ENCODE measurements at regions not wholly inside any gene's neighbourhood (a gene's known extent, or its start where the extent isn't known, plus 50 kb on each side); places are given as distances from the start of the nearest gene placed in this dataset.

- POLR2A ChIA-PET (ENCODE audit: low non-redundant PET): no interaction called here
- Histone ChIP-seq H3K4me1 (ENCODE audit: insufficient read depth, low read length, poor library complexity, severe bottlenecking) (peaks cover 9% of the 10 kb centered on the region), H3K27me3 (replicated peaks; ENCODE audit: insufficient read depth, low read depth, low read length, poor library complexity) (no peaks in the 10 kb centered on the region), H3K4me3 (ENCODE audit: low read depth, low read length, poor library complexity, severe bottlenecking) (no peak overlapping the region), H3K27ac (ENCODE audit: low read depth, low read length, poor library complexity, severe bottlenecking) (no peak overlapping the region), H3K36me3 (ENCODE audit: insufficient read depth, low read length, poor library complexity, severe bottlenecking) (no peaks in the 10 kb centered on the region), H3K9me3 (ENCODE audit: low read depth, low read length, poor library complexity, severe bottlenecking) (no peaks in the 10 kb centered on the region)
- intact Hi-C loops (cut with micrococcal nuclease; ENCODE audit: unreplicated experiment): no loop called here
- TF ChIP-seq CTCF (conservative IDR thresholded peaks at IDR 0.05; ENCODE audit: low read depth, low read length) (no peak), EZH2 (IDR thresholded peaks at IDR 0.05; ENCODE audit: borderline replicate concordance, low read depth, low read length, poor library complexity, severe bottlenecking) (no peak)
- peak; percentile 19 for DNase-seq (ENCODE audit: low spot score)
- CTCF ChIA-PET: no interaction called here
- no TSS peak for BruUV-seq (replicated peaks)
These were observed 146.7 kb upstream of the TAB2 start for GRCh38 chr6:149170564-149171452.

GRCh38 chr6:149173222-149173621 lies 144.3 kb upstream of the TAB2 start:
- intact Hi-C loops (cut with micrococcal nuclease; ENCODE audit: unreplicated experiment): no loop called here
- no peak overlapping the region for H3K4me3 ChIP-seq (ENCODE audit: low read depth, low read length, poor library complexity, severe bottlenecking)
- H3K36me3 ChIP-seq (ENCODE audit: insufficient read depth, low read length, poor library complexity, severe bottlenecking): no peaks in the 10 kb centered on the region
- H3K9me3 ChIP-seq (ENCODE audit: low read depth, low read length, poor library complexity, severe bottlenecking): no peaks in the 10 kb centered on the region
- DNase-seq (ENCODE audit: low spot score): no peak
- CTCF ChIA-PET: no interaction called here
- POLR2A ChIA-PET (ENCODE audit: low non-redundant PET): no interaction called here
- TF ChIP-seq EZH2 (IDR thresholded peaks at IDR 0.05; ENCODE audit: borderline replicate concordance, low read depth, low read length, poor library complexity, severe bottlenecking): no peak
- TF ChIP-seq CTCF (conservative IDR thresholded peaks at IDR 0.05; ENCODE audit: low read depth, low read length): no peak
- no TSS peak for BruUV-seq (replicated peaks)
- H3K4me1 ChIP-seq (ENCODE audit: insufficient read depth, low read length, poor library complexity, severe bottlenecking): no peaks in the 10 kb centered on the region
- H3K27ac ChIP-seq (ENCODE audit: low read depth, low read length, poor library complexity, severe bottlenecking): no peak overlapping the region
- H3K27me3 ChIP-seq (replicated peaks; ENCODE audit: insufficient read depth, low read depth, low read length, poor library complexity): no peaks in the 10 kb centered on the region

- TF ChIP-seq CTCF (conservative IDR thresholded peaks at IDR 0.05; ENCODE audit: low read depth, low read length) (no peak), EZH2 (IDR thresholded peaks at IDR 0.05; ENCODE audit: borderline replicate concordance, low read depth, low read length, poor library complexity, severe bottlenecking) (no peak)
- H3K27ac ChIP-seq (ENCODE audit: low read depth, low read length, poor library complexity, severe bottlenecking): no peak overlapping the region
- CTCF ChIA-PET: no interaction called here
- no peaks in the 10 kb centered on the region for H3K27me3 ChIP-seq (replicated peaks; ENCODE audit: insufficient read depth, low read depth, low read length, poor library complexity)
- no TSS peak for BruUV-seq (replicated peaks)
- intact Hi-C loops (cut with micrococcal nuclease; ENCODE audit: unreplicated experiment): no loop called here
- H3K4me3 ChIP-seq (ENCODE audit: low read depth, low read length, poor library complexity, severe bottlenecking): no peak overlapping the region
- no peak for DNase-seq (ENCODE audit: low spot score)
- no peaks in the 10 kb centered on the region for H3K36me3 ChIP-seq (ENCODE audit: insufficient read depth, low read length, poor library complexity, severe bottlenecking)
- H3K9me3 ChIP-seq (ENCODE audit: low read depth, low read length, poor library complexity, severe bottlenecking): no peaks in the 10 kb centered on the region
- no peaks in the 10 kb centered on the region for H3K4me1 ChIP-seq (ENCODE audit: insufficient read depth, low read length, poor library complexity, severe bottlenecking)
- POLR2A ChIA-PET (ENCODE audit: low non-redundant PET): no interaction called here
These were observed 142.6 kb upstream of the TAB2 start for GRCh38 chr6:149174962-149175361.
